Naive thymus-derived CD4-positive, alpha-beta T cell (primary cell): ENCODE measurements at regions not wholly inside any gene's neighbourhood (a gene's known extent, or its start where the extent isn't known, plus 50 kb on each side); places are given as distances from the start of the nearest gene placed in this dataset.

ENCODE experiments used
- ATAC-seq: fragments of 150-1000 bp; cut with Tn5 transposase; 2 replicates; pipeline ENCODE4 v1.10.0; 2021; ENCODE audit warnings: mild to moderate bottlenecking, moderate library complexity
- CTCF ChIA-PET: fragments of 350-600 bp; sonication (Branson Sonifier 250); formaldehyde crosslinking; loops from one replicate; lab custom pipeline; 2021; ENCODE audit warnings: antibody characterized with exemption; lab: Charles Lee
- POLR2A ChIA-PET: fragments of 350-600 bp; sonication (Branson Sonifier 250); formaldehyde crosslinking; loops from one replicate; lab custom pipeline; 2021; ENCODE audit warnings: antibody characterized with exemption, inconsistent platforms; lab: Charles Lee
- DNase-seq, 9 donors: peaks; one replicate each; pipeline versions ENCODE4 v3.0.0 to v3.0.0-alpha.2; 2020 to 2022; ENCODE audit warnings: mixed read lengths in 1 of 9
- H3K27ac ChIP-seq: one replicate; pipeline ENCODE4 v1.7.0; 2013; ENCODE audit warnings: mild to moderate bottlenecking, low read depth, low read length, moderate library complexity
- H3K27me3 ChIP-seq, 2 donors: one replicate each; pipeline ENCODE4 v1.7.0; 2013; ENCODE audit warnings: low read length in 2 of 2, mild to moderate bottlenecking in 2 of 2, moderate library complexity in 2 of 2; ENCODE audit not compliant: control insufficient read depth in 2 of 2, insufficient read depth in 2 of 2
- H3K36me3 ChIP-seq, 3 experiments: 1 replicate in 2 of 3; 2 replicates in 1 of 3; pipeline ENCODE4 v1.7.0; 2013; ENCODE audit warnings: low read length in 3 of 3, mild to moderate bottlenecking in 3 of 3, moderate library complexity in 1 of 3; ENCODE audit not compliant: insufficient read depth in 3 of 3, control insufficient read depth in 2 of 3
- H3K4me1 ChIP-seq, 2 donors: one replicate each; pipeline ENCODE4 v1.7.0; 2013; ENCODE audit warnings: low read length in 2 of 2, mild to moderate bottlenecking in 2 of 2, moderate library complexity in 1 of 2; ENCODE audit not compliant: control insufficient read depth in 2 of 2, insufficient read depth in 2 of 2
- H3K4me3 ChIP-seq: 2 replicates; pipeline ENCODE4 v1.7.0; 2013; ENCODE audit warnings: mild to moderate bottlenecking, low read length
- H3K9me3 ChIP-seq, 3 experiments: 1 replicate in 2 of 3; 2 replicates in 1 of 3; pipeline ENCODE4 v1.7.0; 2013; ENCODE audit warnings: low read length in 3 of 3; ENCODE audit not compliant: control insufficient read depth in 2 of 3
- H3K27ac Mint-ChIP-seq, 9 donors: one replicate each; pipeline ENCODE4 v1.8.0; 2020 to 2022; ENCODE audit warnings: mixed read lengths in 9 of 9, mild to moderate bottlenecking in 8 of 9, moderate library complexity in 5 of 9, inconsistent platforms in 2 of 9
- H3K27me3 Mint-ChIP-seq, 5 donors: one replicate each; pipeline ENCODE4 v1.8.0; 2021 to 2022; ENCODE audit warnings: mixed read lengths in 5 of 5, mild to moderate bottlenecking in 1 of 5
- H3K36me3 Mint-ChIP-seq, 5 donors: one replicate each; pipeline ENCODE4 v1.8.0; 2020 to 2022; ENCODE audit warnings: mixed read lengths in 5 of 5, mild to moderate bottlenecking in 3 of 5, inconsistent platforms in 1 of 5
- H3K4me1 Mint-ChIP-seq, 7 donors: one replicate each; pipeline ENCODE4 v1.8.0; 2020 to 2022; ENCODE audit warnings: mixed read lengths in 7 of 7, mild to moderate bottlenecking in 3 of 7, inconsistent platforms in 1 of 7
- H3K4me3 Mint-ChIP-seq, 10 donors: one replicate each; pipeline ENCODE4 v1.8.0; 2020 to 2022; ENCODE audit warnings: mild to moderate bottlenecking in 10 of 10, mixed read lengths in 10 of 10, moderate library complexity in 6 of 10, inconsistent platforms in 2 of 10
- H3K9me3 Mint-ChIP-seq, 11 donors: one replicate each; pipeline ENCODE4 v1.8.0; 2020 to 2022; ENCODE audit warnings: mixed read lengths in 11 of 11, mild to moderate bottlenecking in 4 of 11, inconsistent platforms in 1 of 11, moderate library complexity in 1 of 11
- intact Hi-C, 2 donors: fragments of 100-400 bp; cut with micrococcal nuclease; formaldehyde crosslinking; loops; one replicate each; pipeline ENCODE4 v1.15.1; 2023

- Histone ChIP-seq H3K27me3 (no peaks in the 10 kb centered on the region), H3K4me1 (no peaks in the 10 kb centered on the region), H3K36me3 (no peaks in the 10 kb centered on the region), H3K9me3 (no peaks in the 10 kb centered on the region), H3K4me3 (no peak overlapping the region), H3K27ac (no peak overlapping the region)
- no peak overlapping the region for H3K4me3 Mint-ChIP-seq
- POLR2A ChIA-PET, result no interaction called here
- intact Hi-C loops, result no loop called here
- H3K4me1 Mint-ChIP-seq, result no peaks in the 10 kb centered on the region
- DNase-seq, result no peak
- peaks cover 0 to 13% (median 2%) of the 10 kb centered on the region in 11 donors for H3K9me3 Mint-ChIP-seq
- CTCF ChIA-PET, result no interaction called here
- no peaks in the 10 kb centered on the region for H3K36me3 Mint-ChIP-seq
- ATAC-seq, result no peak
- H3K27ac Mint-ChIP-seq, result no peak overlapping the region
- H3K27me3 Mint-ChIP-seq, result peaks cover 0 to 4% (median 0%) of the 10 kb centered on the region in 5 donors
Observed at GRCh38 chr9:18126831-18127498, 347.0 kb upstream of the ADAMTSL1 start.

GRCh38 chr9:18127499-18127875 is 346.5 kb upstream of the ADAMTSL1 start:
- Histone ChIP-seq H3K27me3 (no peaks in the 10 kb centered on the region), H3K9me3 (no peaks in the 10 kb centered on the region), H3K27ac (no peak overlapping the region), H3K4me1 (no peaks in the 10 kb centered on the region), H3K4me3 (no peak overlapping the region), H3K36me3 (no peaks in the 10 kb centered on the region)
- Mint-ChIP-seq H3K27ac (no peak overlapping the region), H3K4me3 (no peak overlapping the region), H3K36me3 (no peaks in the 10 kb centered on the region), H3K9me3 (peaks cover under 1 to 15% (median 4%) of the 10 kb centered on the region in 11 donors), H3K27me3 (peaks cover 0 to 4% (median 0%) of the 10 kb centered on the region in 5 donors), H3K4me1 (no peaks in the 10 kb centered on the region)
- ATAC-seq (no peak), DNase-seq (no peak)
- intact Hi-C loops, result no loop called here
- CTCF ChIA-PET, result no interaction called here
- POLR2A ChIA-PET, result no interaction called here

GRCh38 chr9:18129809-18130334 is 344.1 kb upstream of the ADAMTSL1 start:
- Mint-ChIP-seq H3K4me1 (no peaks in the 10 kb centered on the region), H3K4me3 (no peak overlapping the region), H3K27me3 (peaks cover 0 to 1% (median 0%) of the 10 kb centered on the region in 5 donors), H3K27ac (no peak overlapping the region), H3K36me3 (no peaks in the 10 kb centered on the region), H3K9me3 (peaks cover 0 to 16% (median 5%) of the 10 kb centered on the region in 11 donors)
- Histone ChIP-seq H3K36me3 (no peaks in the 10 kb centered on the region), H3K4me3 (no peak overlapping the region), H3K4me1 (no peaks in the 10 kb centered on the region), H3K9me3 (no peaks in the 10 kb centered on the region), H3K27me3 (no peaks in the 10 kb centered on the region), H3K27ac (no peak overlapping the region)
- DNase-seq (no peak), ATAC-seq (no peak)
- intact Hi-C loops, result no loop called here
- ChIA-PET POLR2A (no interaction called here), CTCF (no interaction called here)

- H3K36me3 Mint-ChIP-seq, result no peaks in the 10 kb centered on the region
- no peaks in the 10 kb centered on the region for H3K27me3 Mint-ChIP-seq
- no peaks in the 10 kb centered on the region for H3K9me3 ChIP-seq
- no peaks in the 10 kb centered on the region for H3K4me1 Mint-ChIP-seq
- H3K27ac ChIP-seq, result no peak overlapping the region
- H3K36me3 ChIP-seq, result no peaks in the 10 kb centered on the region
- no peak overlapping the region for H3K4me3 Mint-ChIP-seq
- ChIA-PET POLR2A (no interaction called here), CTCF (no interaction called here)
- no peaks in the 10 kb centered on the region for H3K27me3 ChIP-seq
- no peak overlapping the region for H3K4me3 ChIP-seq
- no peak overlapping the region for H3K27ac Mint-ChIP-seq
- DNase-seq (no peak), ATAC-seq (no peak)
- H3K4me1 ChIP-seq, result no peaks in the 10 kb centered on the region
- intact Hi-C loops, result no loop called here
- H3K9me3 Mint-ChIP-seq, result peaks cover 0 to 15% (median 2%) of the 10 kb centered on the region in 11 donors
Observed at GRCh38 chr9:18136354-18136994, 337.5 kb upstream of the ADAMTSL1 start.

- H3K27me3 ChIP-seq, result no peaks in the 10 kb centered on the region
- intact Hi-C loops, result no loop called here
- no peak for ATAC-seq
- no peak overlapping the region for H3K27ac ChIP-seq
- no peak for DNase-seq
- Mint-ChIP-seq H3K36me3 (no peaks in the 10 kb centered on the region), H3K27ac (no peak overlapping the region), H3K4me3 (no peak overlapping the region), H3K4me1 (no peaks in the 10 kb centered on the region), H3K27me3 (peaks cover 0 to 4% (median 0%) of the 10 kb centered on the region in 5 donors), H3K9me3 (peaks cover 0 to 11% (median 2%) of the 10 kb centered on the region in 11 donors)
- ChIA-PET CTCF (no interaction called here), POLR2A (no interaction called here)
- no peaks in the 10 kb centered on the region for H3K9me3 ChIP-seq
- no peak overlapping the region for H3K4me3 ChIP-seq
- no peaks in the 10 kb centered on the region for H3K36me3 ChIP-seq
- no peaks in the 10 kb centered on the region for H3K4me1 ChIP-seq
Observed at GRCh38 chr9:18137815-18138214, 336.1 kb upstream of the ADAMTSL1 start.

- Histone ChIP-seq H3K27me3 (no peaks in the 10 kb centered on the region), H3K9me3 (no peaks in the 10 kb centered on the region), H3K36me3 (no peaks in the 10 kb centered on the region), H3K4me1 (no peaks in the 10 kb centered on the region), H3K27ac (no peak overlapping the region), H3K4me3 (no peak overlapping the region)
- POLR2A ChIA-PET, result no interaction called here
- Mint-ChIP-seq H3K27me3 (peaks cover 0 to 4% (median 0%) of the 10 kb centered on the region in 5 donors), H3K27ac (no peak overlapping the region), H3K36me3 (no peaks in the 10 kb centered on the region), H3K4me3 (no peak overlapping the region), H3K4me1 (no peaks in the 10 kb centered on the region), H3K9me3 (peaks cover 0 to 11% (median 2%) of the 10 kb centered on the region in 11 donors)
- intact Hi-C loops, result no loop called here
- no peak for DNase-seq
- no peak for ATAC-seq
- CTCF ChIA-PET, result no interaction called here
Observed at GRCh38 chr9:18138656-18139055, 335.3 kb upstream of the ADAMTSL1 start.

- no peak overlapping the region for H3K4me3 Mint-ChIP-seq
Observed at GRCh38 chr9:18141681-18142080, 332.3 kb upstream of the ADAMTSL1 start.

More at GRCh38 chr9:18141681-18142080, 332.3 kb upstream of the ADAMTSL1 start:
- no peaks in the 10 kb centered on the region for H3K36me3 Mint-ChIP-seq
- no peak overlapping the region for H3K27ac Mint-ChIP-seq
- Histone ChIP-seq H3K27me3 (no peaks in the 10 kb centered on the region), H3K9me3 (no peaks in the 10 kb centered on the region), H3K4me1 (no peaks in the 10 kb centered on the region), H3K4me3 (no peak overlapping the region), H3K27ac (no peak overlapping the region), H3K36me3 (no peaks in the 10 kb centered on the region)
- POLR2A ChIA-PET, result no interaction called here
- intact Hi-C loops, result no loop called here
- CTCF ChIA-PET, result no interaction called here
- DNase-seq (no peak), ATAC-seq (no peak)
- H3K4me1 Mint-ChIP-seq, result no peaks in the 10 kb centered on the region
- peaks cover 0 to 4% (median 0%) of the 10 kb centered on the region in 5 donors for H3K27me3 Mint-ChIP-seq
- peaks cover 0 to 11% (median 2%) of the 10 kb centered on the region in 11 donors for H3K9me3 Mint-ChIP-seq
